HG03521 (cell line): ENCODE measurements at regions not wholly inside any gene's neighbourhood (a gene's known extent, or its start where the extent isn't known, plus 50 kb on each side); places are given as distances from the start of the nearest gene placed in this dataset.
"Not testable (repeated sequence)": the region's sequence is repeated elsewhere in the genome, so short reads cannot be mapped to it uniquely, and the experiment has no call there.

Experiments used
- ATAC-seq: cut with Tn5 transposase; IDR thresholded peaks from one replicate; pipeline ENCODE4 v1.9.1; 2021; ENCODE audit warnings: mild to moderate bottlenecking, moderate library complexity; ENCODE audit not compliant: unreplicated experiment

- ATAC-seq: peak; percentile 78
Measured at GRCh38 chr6:134619077-134619476, 301.2 kb upstream of the SGK1 start.

- ATAC-seq: no peak
Measured at GRCh38 chr6:134614606-134615485, 296.9 kb upstream of the SGK1 start.

- ATAC-seq: not testable (repeated sequence)
Measured at GRCh38 chr6:134612128-134612527, 294.2 kb upstream of the SGK1 start.

GRCh38 chr6:134610411-134610810 is 292.5 kb upstream of the SGK1 start:
- no peak for ATAC-seq

- no peak for ATAC-seq
Measured at GRCh38 chr6:134609716-134610261, 291.9 kb upstream of the SGK1 start.

- ATAC-seq: no peak
Measured at GRCh38 chr6:134607411-134607810, 289.5 kb upstream of the SGK1 start.

GRCh38 chr6:134605034-134605433 is 287.1 kb upstream of the SGK1 start:
- no peak for ATAC-seq

- ATAC-seq: no peak
Measured at GRCh38 chr6:134604014-134604676, 286.2 kb upstream of the SGK1 start.

GRCh38 chr6:134603561-134603960 is 285.6 kb upstream of the SGK1 start:
- ATAC-seq: no peak

GRCh38 chr6:134602123-134602522 is 284.2 kb upstream of the SGK1 start:
- no peak for ATAC-seq

GRCh38 chr6:134600671-134601070 is 282.8 kb upstream of the SGK1 start:
- no peak for ATAC-seq

GRCh38 chr6:134599079-134599478 is 281.2 kb upstream of the SGK1 start:
- ATAC-seq: no peak

- ATAC-seq: no peak
Measured at GRCh38 chr6:134596191-134596590, 278.3 kb upstream of the SGK1 start.

- ATAC-seq: no peak
Measured at GRCh38 chr6:134594881-134595280, 277.0 kb upstream of the SGK1 start.

- no peak for ATAC-seq
Measured at GRCh38 chr6:134593887-134594286, 276.0 kb upstream of the SGK1 start.

- no peak for ATAC-seq
Measured at GRCh38 chr6:134593442-134593841, 275.5 kb upstream of the SGK1 start.

- ATAC-seq: no peak
Measured at GRCh38 chr6:134593024-134593423, 275.1 kb upstream of the SGK1 start.

- no peak for ATAC-seq
Measured at GRCh38 chr6:134590449-134590848, 272.5 kb upstream of the SGK1 start.

- ATAC-seq: no peak
Measured at GRCh38 chr6:134590004-134590403, 272.1 kb upstream of the SGK1 start.

- no peak for ATAC-seq
Measured at GRCh38 chr6:134589512-134589911, 271.6 kb upstream of the SGK1 start.

GRCh38 chr6:134588267-134588666 is 270.4 kb upstream of the SGK1 start:
- ATAC-seq: no peak

- ATAC-seq: no peak
Measured at GRCh38 chr6:134585517-134585873, 267.6 kb upstream of the SGK1 start.
